ENCODE measurements at regions not wholly inside any gene's neighbourhood (a gene's known extent, or its start where the extent isn't known, plus 50 kb on each side); places are given as distances from the start of the nearest gene placed in this dataset.

- H3K27ac ChIP-seq: no peak overlapping the region
- no peak for DNase-seq (ENCODE audit: low read depth, low spot score)
Measured at GRCh38 chr10:78579995-78580394, 488.8 kb upstream of the ZMIZ1 start.

- DNase-seq (ENCODE audit: low read depth, low spot score): no peak
Measured at GRCh38 chr10:78581133-78581694, 487.6 kb upstream of the ZMIZ1 start.

GRCh38 chr10:78582540-78582939 lies 486.2 kb upstream of the ZMIZ1 start:
- no peak for DNase-seq (ENCODE audit: low read depth, low spot score)
- no peak overlapping the region for H3K27ac ChIP-seq

More at GRCh38 chr10:78581133-78581694, 487.6 kb upstream of the ZMIZ1 start:
- H3K27ac ChIP-seq: no peak overlapping the region

GRCh38 chr10:78584266-78584665 lies 484.5 kb upstream of the ZMIZ1 start:
- H3K27ac ChIP-seq: no peak overlapping the region
- DNase-seq (ENCODE audit: low read depth, low spot score): no peak

GRCh38 chr10:78584681-78585080 lies 484.1 kb upstream of the ZMIZ1 start:
- no peak overlapping the region for H3K27ac ChIP-seq
- DNase-seq (ENCODE audit: low read depth, low spot score): no peak

GRCh38 chr10:78585952-78586351 lies 482.8 kb upstream of the ZMIZ1 start:
- DNase-seq (ENCODE audit: low read depth, low spot score): no peak
- H3K27ac ChIP-seq: no peak overlapping the region

GRCh38 chr10:78588194-78588811 lies 480.5 kb upstream of the ZMIZ1 start:
- DNase-seq (ENCODE audit: low read depth, low spot score): no peak
- H3K27ac ChIP-seq: no peak overlapping the region

- no peak overlapping the region for H3K27ac ChIP-seq
- no peak for DNase-seq (ENCODE audit: low read depth, low spot score)
Measured at GRCh38 chr10:78589687-78590086, 479.1 kb upstream of the ZMIZ1 start.

GRCh38 chr10:78591066-78591465 lies 477.7 kb upstream of the ZMIZ1 start:
- H3K27ac ChIP-seq: no peak overlapping the region
- DNase-seq (ENCODE audit: low read depth, low spot score): no peak

- no peak overlapping the region for H3K27ac ChIP-seq
- DNase-seq (ENCODE audit: low read depth, low spot score): no peak
Measured at GRCh38 chr10:78594559-78595268, 474.1 kb upstream of the ZMIZ1 start.

GRCh38 chr10:78595269-78595619 lies 473.5 kb upstream of the ZMIZ1 start:
- DNase-seq (ENCODE audit: low read depth, low spot score): no peak
- H3K27ac ChIP-seq: no peak overlapping the region

GRCh38 chr10:78596556-78596955 lies 472.2 kb upstream of the ZMIZ1 start:
- DNase-seq (ENCODE audit: low read depth, low spot score): no peak
- no peak overlapping the region for H3K27ac ChIP-seq

GRCh38 chr10:78597796-78598555 lies 470.8 kb upstream of the ZMIZ1 start:
- no peak for DNase-seq (ENCODE audit: low read depth, low spot score)
- H3K27ac ChIP-seq: no peak overlapping the region

GRCh38 chr10:78599122-78599853 lies 469.5 kb upstream of the ZMIZ1 start:
- H3K27ac ChIP-seq: no peak overlapping the region
- no peak for DNase-seq (ENCODE audit: low read depth, low spot score)

- no peak overlapping the region for H3K27ac ChIP-seq
- DNase-seq (ENCODE audit: low read depth, low spot score): no peak
Measured at GRCh38 chr10:78600121-78600665, 468.6 kb upstream of the ZMIZ1 start.

- no peak for DNase-seq (ENCODE audit: low read depth, low spot score)
- H3K27ac ChIP-seq: no peak overlapping the region
Measured at GRCh38 chr10:78600740-78601139, 468.0 kb upstream of the ZMIZ1 start.

GRCh38 chr10:78602201-78602932 lies 466.4 kb upstream of the ZMIZ1 start:
- no peak for DNase-seq (ENCODE audit: low read depth, low spot score)
- H3K27ac ChIP-seq: no peak overlapping the region

- no peak overlapping the region for H3K27ac ChIP-seq
- DNase-seq (ENCODE audit: low read depth, low spot score): no peak
Measured at GRCh38 chr10:78604286-78604685, 464.5 kb upstream of the ZMIZ1 start.

GRCh38 chr10:78604721-78605120 lies 464.0 kb upstream of the ZMIZ1 start:
- H3K27ac ChIP-seq: no peak overlapping the region
- no peak for DNase-seq (ENCODE audit: low read depth, low spot score)
